ENCODE measurements at regions not wholly inside any gene's neighbourhood (a gene's known extent, or its start where the extent isn't known, plus 50 kb on each side); places are given as distances from the start of the nearest gene placed in this dataset.

- TF ChIP-seq CTCF (IDR thresholded peaks at IDR 0.05), result no peak
- no peak for TF ChIP-seq POLR2A (IDR thresholded peaks at IDR 0.05)
Observed at GRCh38 chr7:159218607-159219006, 73.9 kb upstream of the VIPR2 start.

All from thyroid gland (tissue), 4 donors.